H7 (cell line): ENCODE measurements at regions not wholly inside any gene's neighbourhood (a gene's known extent, or its start where the extent isn't known, plus 50 kb on each side); places are given as distances from the start of the nearest gene placed in this dataset.
A peak's percentile ranks its signal among the peaks of the same experiment; 100 is the strongest.

ENCODE experiments used
- DNase-seq: peaks from one replicate; pipeline ENCODE4 v3.0.0; 2012
- H3K27me3 ChIP-seq: 2 replicates; pipeline ENCODE4 v1.6.0; 2011; ENCODE audit warnings: mild to moderate bottlenecking, low read length; ENCODE audit not compliant: control insufficient read depth, insufficient read depth
- H3K36me3 ChIP-seq: replicated peaks from 2 replicates; pipeline ENCODE4 v1.5.1; 2011; ENCODE audit warnings: low read length; ENCODE audit not compliant: control insufficient read depth, insufficient read depth
- H3K4me3 ChIP-seq: 2 replicates; pipeline ENCODE4 v1.5.1; 2011; ENCODE audit warnings: low read depth, mild to moderate bottlenecking, control low read depth, low read length, moderate library complexity; ENCODE audit not compliant: insufficient read depth

GRCh38 chr12:115519887-115520286 is 757.6 kb downstream of the MED13L start:
- no peak for DNase-seq
- Histone ChIP-seq H3K36me3 (no peaks in the 10 kb centered on the region), H3K4me3 (no peak overlapping the region), H3K27me3 (no peaks in the 10 kb centered on the region)

GRCh38 chr12:115519359-115519758 is 758.1 kb downstream of the MED13L start:
- Histone ChIP-seq H3K27me3 (no peaks in the 10 kb centered on the region), H3K36me3 (no peaks in the 10 kb centered on the region), H3K4me3 (no peak overlapping the region)
- DNase-seq, result no peak

DNA sequence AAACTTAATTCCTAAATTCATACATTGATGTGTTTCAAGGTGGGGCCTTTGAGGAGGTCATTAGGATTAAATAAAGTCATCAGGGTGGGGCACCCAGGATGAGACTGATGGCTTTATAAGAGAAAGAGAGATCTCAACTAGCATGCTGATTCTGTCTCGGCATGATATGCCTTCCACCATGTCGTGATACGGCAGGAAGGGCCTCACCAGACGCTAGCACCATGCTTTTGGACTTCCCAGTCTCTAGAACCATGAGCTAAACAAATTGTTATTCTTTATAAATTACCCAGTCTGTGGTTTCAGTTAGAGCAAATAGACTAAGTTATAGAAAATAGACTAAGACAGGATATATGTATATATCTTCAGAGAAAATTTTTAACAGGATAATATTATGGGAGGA is 759.6 kb downstream of the MED13L start:
- Histone ChIP-seq H3K4me3 (no peak overlapping the region), H3K36me3 (no peaks in the 10 kb centered on the region), H3K27me3 (no peaks in the 10 kb centered on the region)
- DNase-seq, result no peak

- Histone ChIP-seq H3K36me3 (no peaks in the 10 kb centered on the region), H3K27me3 (peaks cover 4% of the 10 kb centered on the region; the same call in 1 of the 2 replicates), H3K4me3 (no peak overlapping the region)
- DNase-seq, result peak; percentile 12
Observed at GRCh38 chr12:115511986-115512711, 765.3 kb downstream of the MED13L start.

DNA sequence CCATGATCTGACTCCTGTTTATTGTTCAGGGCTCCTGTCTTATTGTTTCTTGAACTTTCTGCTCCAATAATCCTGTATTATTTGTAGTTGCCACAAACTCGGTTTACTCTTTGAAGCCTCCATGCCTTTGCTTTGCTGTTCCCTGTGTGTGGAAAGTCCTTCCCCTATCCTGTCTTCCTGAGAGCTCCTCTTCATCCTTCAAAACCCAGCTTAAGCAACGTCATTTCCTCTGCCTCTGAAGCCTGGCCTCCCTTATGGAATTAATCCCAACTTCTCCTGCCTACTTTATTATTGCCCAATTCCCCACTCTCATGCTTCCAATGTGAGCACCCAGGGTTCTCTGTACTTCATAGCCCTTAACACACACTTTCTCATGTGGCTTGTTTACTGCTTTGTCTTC is 766.2 kb downstream of the MED13L start:
- Histone ChIP-seq H3K36me3 (no peaks in the 10 kb centered on the region), H3K4me3 (no peak overlapping the region), H3K27me3 (peaks cover 4% of the 10 kb centered on the region; the same call in 1 of the 2 replicates)
- no peak for DNase-seq

- H3K36me3 ChIP-seq, result no peaks in the 10 kb centered on the region
- H3K4me3 ChIP-seq, result no peak overlapping the region
- DNase-seq, result no peak
- peaks cover 4% of the 10 kb centered on the region; the same call in 1 of the 2 replicates for H3K27me3 ChIP-seq
Observed at GRCh38 chr12:115508990-115509389, 768.5 kb downstream of the MED13L start.

DNA sequence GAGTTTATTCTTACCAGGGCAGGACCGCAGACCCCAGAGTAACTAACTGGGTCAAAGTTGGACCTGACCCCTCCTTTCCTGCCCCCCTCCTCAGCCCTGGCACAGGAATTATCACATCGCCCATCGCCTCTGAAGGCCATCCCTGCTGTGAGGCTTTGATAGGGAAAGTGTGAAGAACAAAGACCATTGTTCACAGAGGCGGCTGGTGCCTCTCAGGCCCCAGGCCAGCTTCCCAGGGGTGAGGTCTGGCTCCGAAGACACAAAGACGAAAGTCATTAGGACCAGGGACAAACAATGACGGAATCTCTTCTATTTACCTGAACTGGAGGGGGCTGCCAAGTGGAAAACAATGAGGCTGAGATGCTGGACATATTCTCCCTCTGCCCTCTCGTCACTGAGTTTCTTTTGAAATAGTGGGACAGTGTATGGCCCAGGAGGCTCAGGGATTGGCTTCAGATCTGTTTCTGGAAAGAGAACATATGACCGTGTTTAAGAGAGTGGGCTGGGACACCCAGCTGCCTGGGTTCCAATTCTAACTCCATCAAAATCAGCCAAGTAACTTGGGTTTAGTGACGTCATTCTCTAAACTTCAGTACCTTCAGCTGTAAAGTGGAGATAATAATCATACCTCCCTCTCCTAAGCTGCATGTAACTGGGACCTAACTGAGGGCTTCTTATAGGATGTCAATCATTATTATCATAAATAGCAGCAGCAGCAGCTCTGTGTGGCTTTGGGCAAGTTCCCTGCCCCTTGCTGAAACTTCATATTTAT is 769.4 kb downstream of the MED13L start:
- no peak overlapping the region for H3K4me3 ChIP-seq
- peaks cover 4% of the 10 kb centered on the region; the same call in 1 of the 2 replicates for H3K27me3 ChIP-seq
- H3K36me3 ChIP-seq, result no peaks in the 10 kb centered on the region
- peak; percentile 72 for DNase-seq

GRCh38 chr12:115507560-115507889 is 770.0 kb downstream of the MED13L start:
- H3K36me3 ChIP-seq, result no peaks in the 10 kb centered on the region
- H3K27me3 ChIP-seq, result peaks cover 4% of the 10 kb centered on the region; the same call in 1 of the 2 replicates
- DNase-seq, result no peak
- no peak overlapping the region for H3K4me3 ChIP-seq

GRCh38 chr12:115506822-115507559 is 770.5 kb downstream of the MED13L start:
- H3K27me3 ChIP-seq, result peaks cover 4% of the 10 kb centered on the region; the same call in 1 of the 2 replicates
- H3K36me3 ChIP-seq, result no peaks in the 10 kb centered on the region
- DNase-seq, result peak; percentile 23
- no peak overlapping the region for H3K4me3 ChIP-seq

DNA sequence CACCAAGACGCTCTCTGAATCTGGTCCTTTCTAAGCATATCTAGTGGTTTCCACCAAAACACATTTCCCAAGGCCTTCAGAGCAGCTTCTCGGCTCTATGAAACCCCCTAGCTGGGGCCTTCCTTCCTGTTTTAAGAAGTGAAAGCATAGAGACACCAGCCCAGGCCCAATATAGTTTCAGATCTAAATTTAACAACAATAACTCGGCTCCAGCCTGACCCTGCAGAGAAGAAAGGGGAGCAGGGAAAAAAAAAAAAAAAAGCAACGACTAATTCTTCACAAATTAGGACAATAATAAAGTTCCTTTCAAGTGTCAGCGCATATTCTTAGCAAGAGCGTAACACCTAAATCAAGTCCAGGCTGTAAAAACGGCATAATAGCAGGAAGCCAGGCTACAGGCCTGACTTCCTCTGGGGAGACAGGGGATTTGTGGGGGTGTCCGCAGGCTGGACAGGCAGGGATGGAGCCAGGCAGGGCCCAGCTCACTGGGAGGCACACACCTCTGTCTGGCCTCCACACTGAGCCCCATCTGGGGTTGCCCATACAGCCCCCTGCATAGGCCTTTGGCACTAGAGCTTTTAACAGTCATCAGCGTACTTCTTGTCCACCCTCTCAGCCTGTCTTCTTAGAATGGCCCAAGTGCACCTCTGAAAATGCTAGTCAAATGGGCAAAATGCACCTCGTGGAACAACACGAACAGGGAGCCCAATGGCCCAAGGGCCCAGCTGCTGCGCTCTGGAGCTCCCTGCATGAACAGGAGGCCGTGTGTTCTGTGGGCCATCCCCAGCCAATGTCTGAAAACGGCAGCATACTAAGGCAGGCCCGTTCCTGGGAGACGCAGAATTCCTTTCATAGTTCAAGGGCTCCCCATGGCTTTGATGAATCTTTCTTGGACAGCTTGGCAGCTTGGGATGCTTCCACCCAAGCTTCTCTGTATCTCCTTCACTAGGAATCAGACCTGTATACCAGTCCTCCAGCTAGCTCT is 772.9 kb downstream of the MED13L start:
- Histone ChIP-seq H3K27me3 (peaks cover 3% of the 10 kb centered on the region; the same call in 1 of the 2 replicates), H3K36me3 (no peaks in the 10 kb centered on the region), H3K4me3 (no peak overlapping the region)
- no peak for DNase-seq

- Histone ChIP-seq H3K4me3 (no peak overlapping the region), H3K27me3 (no peaks in the 10 kb centered on the region), H3K36me3 (no peaks in the 10 kb centered on the region)
- DNase-seq, result no peak
Observed at GRCh38 chr12:115500872-115501271, 776.6 kb downstream of the MED13L start.

GRCh38 chr12:115495300-115495699 is 782.2 kb downstream of the MED13L start:
- Histone ChIP-seq H3K36me3 (no peaks in the 10 kb centered on the region), H3K4me3 (no peak overlapping the region), H3K27me3 (no peaks in the 10 kb centered on the region)
- no peak for DNase-seq

DNA sequence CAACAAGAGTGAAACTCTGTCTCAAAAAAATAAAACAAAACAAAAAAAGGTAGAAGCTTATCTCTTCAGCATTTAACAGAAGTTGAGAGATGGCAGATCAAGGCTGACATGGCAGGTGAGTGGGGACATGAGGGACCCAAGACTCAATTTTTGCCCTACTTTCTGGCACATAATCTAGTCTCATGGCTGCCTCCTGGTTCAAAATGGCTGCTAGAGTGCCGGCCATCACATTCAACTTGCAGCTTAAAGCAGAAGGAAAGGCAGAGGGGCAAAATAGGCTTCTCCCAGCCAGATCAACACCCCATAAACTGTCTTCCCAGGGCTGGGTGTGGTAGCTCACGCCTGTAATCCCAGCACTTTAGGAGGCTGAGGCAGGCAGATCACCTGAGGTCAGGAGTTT is 784.9 kb downstream of the MED13L start:
- no peak for DNase-seq
- Histone ChIP-seq H3K4me3 (no peak overlapping the region), H3K36me3 (no peaks in the 10 kb centered on the region), H3K27me3 (no peaks in the 10 kb centered on the region)
